ENCODE measurements at regions not wholly inside any gene's neighbourhood (a gene's known extent, or its start where the extent isn't known, plus 50 kb on each side); places are given as distances from the start of the nearest gene placed in this dataset.
"Not testable (repeated sequence)": the region's sequence is repeated elsewhere in the genome, so short reads cannot be mapped to it uniquely, and the experiment has no call there.

GRCh38 chr4:8952791-8953190, 81.2 kb upstream of the HMX1 start:
- H3K4me3 Mint-ChIP-seq; H3K4me1 Mint-ChIP-seq (ENCODE audit: low read depth); H3K27me3 Mint-ChIP-seq (ENCODE audit: low read depth); H3K9me3 Mint-ChIP-seq; H3K36me3 Mint-ChIP-seq (ENCODE audit: low read depth); DNase-seq (ENCODE audit: low spot score); H3K27ac Mint-ChIP-seq: not testable (repeated sequence)

- not testable (repeated sequence) for H3K36me3 Mint-ChIP-seq (ENCODE audit: low read depth); DNase-seq (ENCODE audit: low spot score); H3K4me1 Mint-ChIP-seq (ENCODE audit: low read depth); H3K4me3 Mint-ChIP-seq; H3K27me3 Mint-ChIP-seq (ENCODE audit: low read depth); H3K9me3 Mint-ChIP-seq; H3K27ac Mint-ChIP-seq
Measured at GRCh38 chr4:8952109-8952508, 80.5 kb upstream of the HMX1 start.

GRCh38 chr4:8945506-8945905, 73.9 kb upstream of the HMX1 start:
- not testable (repeated sequence) for H3K9me3 Mint-ChIP-seq; H3K27me3 Mint-ChIP-seq (ENCODE audit: low read depth); H3K4me3 Mint-ChIP-seq; H3K4me1 Mint-ChIP-seq (ENCODE audit: low read depth); H3K27ac Mint-ChIP-seq; H3K36me3 Mint-ChIP-seq (ENCODE audit: low read depth); DNase-seq (ENCODE audit: low spot score)

GRCh38 chr4:8943367-8943766, 71.7 kb upstream of the HMX1 start:
- not testable (repeated sequence) for H3K9me3 Mint-ChIP-seq; DNase-seq (ENCODE audit: low spot score); H3K27me3 Mint-ChIP-seq (ENCODE audit: low read depth); H3K27ac Mint-ChIP-seq; H3K4me1 Mint-ChIP-seq (ENCODE audit: low read depth); H3K36me3 Mint-ChIP-seq (ENCODE audit: low read depth); H3K4me3 Mint-ChIP-seq

GRCh38 chr4:8942088-8942487, 70.4 kb upstream of the HMX1 start:
- H3K36me3 Mint-ChIP-seq (ENCODE audit: low read depth); H3K4me3 Mint-ChIP-seq; H3K27me3 Mint-ChIP-seq (ENCODE audit: low read depth): not testable (repeated sequence)

GRCh38 chr4:8941492-8941805, 69.8 kb upstream of the HMX1 start:
- not testable (repeated sequence) for H3K27me3 Mint-ChIP-seq (ENCODE audit: low read depth); H3K4me3 Mint-ChIP-seq; H3K36me3 Mint-ChIP-seq (ENCODE audit: low read depth); H3K27ac Mint-ChIP-seq; DNase-seq (ENCODE audit: low spot score); H3K9me3 Mint-ChIP-seq; H3K4me1 Mint-ChIP-seq (ENCODE audit: low read depth)

More at GRCh38 chr4:8942088-8942487, 70.4 kb upstream of the HMX1 start:
- DNase-seq (ENCODE audit: low spot score); H3K27ac Mint-ChIP-seq; H3K4me1 Mint-ChIP-seq (ENCODE audit: low read depth); H3K9me3 Mint-ChIP-seq: not testable (repeated sequence)

- H3K27ac Mint-ChIP-seq, result no peak overlapping the region
- no peaks in the 10 kb centered on the region for H3K36me3 Mint-ChIP-seq (ENCODE audit: low read depth)
Measured at GRCh38 chr4:8940792-8941491, 69.3 kb upstream of the HMX1 start.

GRCh38 chr4:8939840-8940742, 68.5 kb upstream of the HMX1 start:
- Mint-ChIP-seq H3K36me3 (ENCODE audit: low read depth) (no peaks in the 10 kb centered on the region), H3K4me1 (ENCODE audit: low read depth) (no peaks in the 10 kb centered on the region), H3K9me3 (no peaks in the 10 kb centered on the region), H3K27ac (no peak overlapping the region), H3K27me3 (ENCODE audit: low read depth) (no peaks in the 10 kb centered on the region), H3K4me3 (no peak overlapping the region)
- DNase-seq (ENCODE audit: low spot score), result no peak

More at GRCh38 chr4:8940792-8941491, 69.3 kb upstream of the HMX1 start:
- Mint-ChIP-seq H3K4me3 (no peak overlapping the region), H3K9me3 (no peaks in the 10 kb centered on the region), H3K4me1 (ENCODE audit: low read depth) (no peaks in the 10 kb centered on the region), H3K27me3 (ENCODE audit: low read depth) (no peaks in the 10 kb centered on the region)
- DNase-seq (ENCODE audit: low spot score), result no peak

- Mint-ChIP-seq H3K27ac (no peak overlapping the region), H3K9me3 (no peaks in the 10 kb centered on the region), H3K27me3 (ENCODE audit: low read depth) (no peaks in the 10 kb centered on the region), H3K36me3 (ENCODE audit: low read depth) (no peaks in the 10 kb centered on the region), H3K4me3 (no peak overlapping the region), H3K4me1 (ENCODE audit: low read depth) (no peaks in the 10 kb centered on the region)
- DNase-seq (ENCODE audit: low spot score), result no peak
Measured at GRCh38 chr4:8939160-8939839, 67.7 kb upstream of the HMX1 start.

GRCh38 chr4:8938623-8939022, 67.0 kb upstream of the HMX1 start:
- H3K27ac Mint-ChIP-seq, result no peak overlapping the region
- no peaks in the 10 kb centered on the region for H3K4me1 Mint-ChIP-seq (ENCODE audit: low read depth)
- H3K4me3 Mint-ChIP-seq, result no peak overlapping the region
- peaks cover 5% of the 10 kb centered on the region for H3K9me3 Mint-ChIP-seq
- H3K36me3 Mint-ChIP-seq (ENCODE audit: low read depth), result no peaks in the 10 kb centered on the region
- no peaks in the 10 kb centered on the region for H3K27me3 Mint-ChIP-seq (ENCODE audit: low read depth)
- no peak for DNase-seq (ENCODE audit: low spot score)

GRCh38 chr4:8938137-8938536, 66.5 kb upstream of the HMX1 start:
- Mint-ChIP-seq H3K4me1 (ENCODE audit: low read depth) (no peaks in the 10 kb centered on the region), H3K27me3 (ENCODE audit: low read depth) (no peaks in the 10 kb centered on the region)

GRCh38 chr4:8932884-8933283, 61.2 kb upstream of the HMX1 start:
- H3K4me1 Mint-ChIP-seq (ENCODE audit: low read depth), result no peaks in the 10 kb centered on the region
- H3K27ac Mint-ChIP-seq, result no peak overlapping the region
- H3K9me3 Mint-ChIP-seq, result peaks cover 9% of the 10 kb centered on the region
- no peaks in the 10 kb centered on the region for H3K27me3 Mint-ChIP-seq (ENCODE audit: low read depth)
- no peaks in the 10 kb centered on the region for H3K36me3 Mint-ChIP-seq (ENCODE audit: low read depth)
- no peak overlapping the region for H3K4me3 Mint-ChIP-seq
- no peak for DNase-seq (ENCODE audit: low spot score)

More at GRCh38 chr4:8938137-8938536, 66.5 kb upstream of the HMX1 start:
- Mint-ChIP-seq H3K27ac (no peak overlapping the region), H3K9me3 (peaks cover 9% of the 10 kb centered on the region), H3K36me3 (ENCODE audit: low read depth) (no peaks in the 10 kb centered on the region), H3K4me3 (no peak overlapping the region)
- no peak for DNase-seq (ENCODE audit: low spot score)

GRCh38 chr4:8928074-8928473, 56.4 kb upstream of the HMX1 start:
- Mint-ChIP-seq H3K36me3 (ENCODE audit: low read depth) (no peaks in the 10 kb centered on the region), H3K27ac (no peak overlapping the region), H3K4me1 (ENCODE audit: low read depth) (no peaks in the 10 kb centered on the region), H3K4me3 (no peak overlapping the region), H3K9me3 (peaks cover 7% of the 10 kb centered on the region), H3K27me3 (ENCODE audit: low read depth) (no peaks in the 10 kb centered on the region)
- DNase-seq (ENCODE audit: low spot score), result no peak

- no peak for DNase-seq (ENCODE audit: low spot score)
- Mint-ChIP-seq H3K9me3 (peaks cover 10% of the 10 kb centered on the region), H3K27ac (no peak overlapping the region), H3K36me3 (ENCODE audit: low read depth) (no peaks in the 10 kb centered on the region), H3K4me3 (no peak overlapping the region), H3K4me1 (ENCODE audit: low read depth) (no peaks in the 10 kb centered on the region), H3K27me3 (ENCODE audit: low read depth) (peaks cover 2% of the 10 kb centered on the region)
Measured at GRCh38 chr4:8922481-8922880, 50.8 kb upstream of the HMX1 start.

Data from T-helper 2 cell treated with Interferon-gamma antibody and Interleukin-4, amounts not matched to agents 5 μg/mL and 100 μg/mL, for 36 hours (primary cell).